ENCODE measurements at regions not wholly inside any gene's neighbourhood (a gene's known extent, or its start where the extent isn't known, plus 50 kb on each side); places are given as distances from the start of the nearest gene placed in this dataset.
A peak's percentile ranks its signal among the peaks of the same experiment; 100 is the strongest.
"Not testable (repeated sequence)": the region's sequence is repeated elsewhere in the genome, so short reads cannot be mapped to it uniquely, and the experiment has no call there.

GRCh38 chr14:99995700-99996356, 69.4 kb upstream of the EVL start:
- no peak overlapping the region for H3K4me3 ChIP-seq (ENCODE audit: low read depth, low read length)
- no peak for DNase-seq (ENCODE audit: low read depth)

GRCh38 chr14:99996951-99997571, 68.2 kb upstream of the EVL start:
- DNase-seq (ENCODE audit: low read depth): no peak
- no peak overlapping the region for H3K4me3 ChIP-seq (ENCODE audit: low read depth, low read length)

- not testable (repeated sequence) for DNase-seq (ENCODE audit: low read depth)
These were observed 64.8 kb upstream of the EVL start for GRCh38 chr14:100000398-100000797.

GRCh38 chr14:100004392-100004791, 60.8 kb upstream of the EVL start:
- H3K4me3 ChIP-seq (ENCODE audit: low read depth, low read length): no peak overlapping the region
- no peak for DNase-seq (ENCODE audit: low read depth)

More at GRCh38 chr14:100000398-100000797, 64.8 kb upstream of the EVL start:
- H3K4me3 ChIP-seq (ENCODE audit: low read depth, low read length): not testable (repeated sequence)

GRCh38 chr14:100007254-100007653, 58.0 kb upstream of the EVL start:
- no peak for DNase-seq (ENCODE audit: low read depth)
- no peak overlapping the region for H3K4me3 ChIP-seq (ENCODE audit: low read depth, low read length)

GRCh38 chr14:100009802-100010201, 55.4 kb upstream of the EVL start:
- not testable (repeated sequence) for H3K4me3 ChIP-seq (ENCODE audit: low read depth, low read length); DNase-seq (ENCODE audit: low read depth)

GRCh38 chr14:100010679-100011078, 54.5 kb upstream of the EVL start:
- H3K4me3 ChIP-seq (ENCODE audit: low read depth, low read length): no peak overlapping the region
- DNase-seq (ENCODE audit: low read depth): no peak

GRCh38 chr14:100011628-100012325, 53.4 kb upstream of the EVL start:
- no peak overlapping the region for H3K4me3 ChIP-seq (ENCODE audit: low read depth, low read length)
- no peak for DNase-seq (ENCODE audit: low read depth)

- H3K4me3 ChIP-seq (ENCODE audit: low read depth, low read length): no peak overlapping the region
- peak; percentile 65 for DNase-seq (ENCODE audit: low read depth)
These were observed 52.5 kb upstream of the EVL start for GRCh38 chr14:100012478-100013327.

- DNase-seq (ENCODE audit: low read depth): no peak
These were observed 50.0 kb upstream of the EVL start for GRCh38 chr14:100015251-100015655.

More at GRCh38 chr14:100015251-100015655, 50.0 kb upstream of the EVL start:
- no peak overlapping the region for H3K4me3 ChIP-seq (ENCODE audit: low read depth, low read length)
